MCF 10A (cell line): ENCODE measurements at regions not wholly inside any gene's neighbourhood (a gene's known extent, or its start where the extent isn't known, plus 50 kb on each side); places are given as distances from the start of the nearest gene placed in this dataset.

ENCODE experiments used
- BruUV-seq: library from RNA; stranded (reverse); fragments of 400-500 nt; replicated peaks from 2 replicates; lab custom pipeline; 2021; lab: Mats Ljungman, UMichigan
- CTCF ChIA-PET: fragments of 300-600 bp; sonication (Branson Sonifier 250); formaldehyde crosslinking; extraction: SDS; loops from one replicate; lab custom pipeline; 2021; ENCODE audit warnings: antibody characterized with exemption, inconsistent platforms; lab: Yijun Ruan, JAX
- POLR2A ChIA-PET: fragments of 300-600, 350-650 bp; sonication (Branson Sonifier 250); formaldehyde crosslinking; extraction: SDS; loops from one replicate; lab custom pipeline; 2020; ENCODE audit warnings: antibody characterized with exemption, inconsistent platforms; lab: Yijun Ruan, JAX
- DNase-seq: peaks from one replicate; pipeline ENCODE4 v3.0.0-alpha.2; 2018; ENCODE audit not compliant: unreplicated experiment
- H3K27ac Mint-ChIP-seq: one replicate; pipeline ENCODE4 v1.8.0; 2022; ENCODE audit warnings: mild to moderate bottlenecking, low read depth, mixed read lengths; ENCODE audit not compliant: unreplicated experiment
- H3K27me3 Mint-ChIP-seq: one replicate; pipeline ENCODE4 v1.8.0; 2022; ENCODE audit warnings: mixed read lengths; ENCODE audit not compliant: insufficient read depth, unreplicated experiment
- H3K36me3 Mint-ChIP-seq: one replicate; pipeline ENCODE4 v1.8.0; 2022; ENCODE audit warnings: mild to moderate bottlenecking, moderate library complexity, mixed read lengths; ENCODE audit not compliant: insufficient read depth, unreplicated experiment
- H3K4me1 Mint-ChIP-seq: one replicate; pipeline ENCODE4 v1.8.0; 2022; ENCODE audit warnings: mixed read lengths; ENCODE audit not compliant: insufficient read depth, unreplicated experiment
- H3K4me3 Mint-ChIP-seq: one replicate; pipeline ENCODE4 v1.8.0; 2022; ENCODE audit warnings: mild to moderate bottlenecking, moderate library complexity, mixed read lengths; ENCODE audit not compliant: unreplicated experiment
- H3K9me3 Mint-ChIP-seq: one replicate; pipeline ENCODE4 v1.8.0; 2022; ENCODE audit warnings: mixed read lengths; ENCODE audit not compliant: unreplicated experiment
- intact Hi-C: fragments of 100-400 bp; cut with micrococcal nuclease; formaldehyde crosslinking; loops from 2 replicates; pipeline ENCODE4 v1.14.1; 2022
- TF ChIP-seq, protein P1 (sequence below): fragments of 200-600 bp; IDR thresholded peaks from one replicate; pipeline ENCODE4 v1.8.0; 2022; ENCODE audit warnings: antibody characterized with exemption, mild to moderate bottlenecking; ENCODE audit not compliant: unreplicated experiment

DNA sequence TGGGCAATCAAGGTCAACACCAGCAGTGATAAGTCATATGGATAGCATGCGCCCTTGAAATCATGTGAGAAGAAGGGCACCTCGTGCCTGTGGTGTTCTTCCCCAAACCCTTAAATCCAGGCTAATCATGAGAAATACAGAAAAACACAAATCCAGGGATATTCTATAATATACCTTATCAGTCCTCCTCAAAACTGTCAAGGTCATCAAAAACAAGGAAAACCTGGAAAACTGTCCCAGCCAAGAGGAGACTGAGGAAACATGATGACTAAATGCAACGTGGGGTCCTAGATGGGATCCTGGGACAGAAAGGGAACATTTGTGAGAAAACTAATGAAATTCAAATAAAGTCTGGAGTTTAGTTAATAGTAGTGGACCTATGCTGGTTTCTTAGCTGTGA lies 201.8 kb upstream of the FAM9B start:
- DNase-seq, result no peak
- Mint-ChIP-seq H3K27me3 (no peaks in the 10 kb centered on the region), H3K36me3 (no peaks in the 10 kb centered on the region), H3K4me1 (peaks cover 6% of the 10 kb centered on the region), H3K9me3 (no peaks in the 10 kb centered on the region), H3K4me3 (no peak overlapping the region), H3K27ac (no peak overlapping the region)
- no TSS peak for BruUV-seq
- intact Hi-C loops, result no loop called here
- ChIA-PET CTCF (no interaction called here), POLR2A (no interaction called here)
- TF ChIP-seq, protein P1, sequence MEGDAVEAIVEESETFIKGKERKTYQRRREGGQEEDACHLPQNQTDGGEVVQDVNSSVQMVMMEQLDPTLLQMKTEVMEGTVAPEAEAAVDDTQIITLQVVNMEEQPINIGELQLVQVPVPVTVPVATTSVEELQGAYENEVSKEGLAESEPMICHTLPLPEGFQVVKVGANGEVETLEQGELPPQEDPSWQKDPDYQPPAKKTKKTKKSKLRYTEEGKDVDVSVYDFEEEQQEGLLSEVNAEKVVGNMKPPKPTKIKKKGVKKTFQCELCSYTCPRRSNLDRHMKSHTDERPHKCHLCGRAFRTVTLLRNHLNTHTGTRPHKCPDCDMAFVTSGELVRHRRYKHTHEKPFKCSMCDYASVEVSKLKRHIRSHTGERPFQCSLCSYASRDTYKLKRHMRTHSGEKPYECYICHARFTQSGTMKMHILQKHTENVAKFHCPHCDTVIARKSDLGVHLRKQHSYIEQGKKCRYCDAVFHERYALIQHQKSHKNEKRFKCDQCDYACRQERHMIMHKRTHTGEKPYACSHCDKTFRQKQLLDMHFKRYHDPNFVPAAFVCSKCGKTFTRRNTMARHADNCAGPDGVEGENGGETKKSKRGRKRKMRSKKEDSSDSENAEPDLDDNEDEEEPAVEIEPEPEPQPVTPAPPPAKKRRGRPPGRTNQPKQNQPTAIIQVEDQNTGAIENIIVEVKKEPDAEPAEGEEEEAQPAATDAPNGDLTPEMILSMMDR, result no peak

DNA sequence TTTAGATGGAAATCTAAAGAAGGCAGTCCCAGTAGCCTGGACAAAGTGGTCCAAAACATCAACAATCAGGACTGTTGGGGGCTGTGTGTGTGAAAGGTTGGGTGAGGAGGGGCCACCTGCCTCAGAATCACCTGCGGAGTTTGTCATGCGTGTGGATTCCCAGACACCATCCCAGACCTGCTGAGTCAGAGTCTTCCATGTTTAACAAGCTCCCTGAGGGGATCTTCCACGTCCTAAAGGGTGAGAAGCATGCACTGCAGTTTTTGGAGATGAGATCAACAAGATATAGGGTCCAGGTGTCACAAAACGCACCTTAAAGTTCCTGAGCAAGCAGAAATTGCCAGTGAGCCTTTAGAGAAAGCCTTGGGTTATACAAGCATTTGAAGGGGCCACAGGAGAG lies 207.0 kb upstream of the FAM9B start:
- Mint-ChIP-seq H3K9me3 (no peaks in the 10 kb centered on the region), H3K36me3 (no peaks in the 10 kb centered on the region), H3K4me3 (no peak overlapping the region), H3K4me1 (no peaks in the 10 kb centered on the region), H3K27me3 (no peaks in the 10 kb centered on the region), H3K27ac (no peak overlapping the region)
- DNase-seq, result no peak
- intact Hi-C loops, result no loop called here
- ChIA-PET CTCF (interaction anchor here (1.0 kb wide), 1 partner anchor 329 kb away, joined by 4 read pairs; no protein-coding TSS in a partner anchor), POLR2A (no interaction called here)
- TF ChIP-seq, protein P1, result no peak
- BruUV-seq, result no TSS peak

DNA sequence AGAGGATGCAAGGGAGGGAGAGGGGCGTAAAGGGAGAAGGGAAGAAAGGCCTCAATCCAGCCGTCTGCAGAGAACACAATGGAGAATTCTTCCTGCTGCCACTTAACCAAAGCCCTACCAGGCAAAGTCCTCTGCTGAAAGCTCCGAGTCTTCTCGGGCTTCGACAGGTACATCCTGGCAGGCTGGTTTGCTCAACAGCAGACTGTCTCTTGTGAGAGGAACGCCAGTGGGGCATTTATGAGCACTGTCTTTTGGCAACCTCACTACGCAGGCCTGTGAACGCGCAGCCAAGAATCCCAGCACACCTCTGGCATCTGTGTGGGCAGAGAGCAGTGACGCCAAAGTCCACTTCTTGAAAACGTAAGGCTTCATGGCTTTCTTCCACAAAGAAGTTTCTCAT lies 207.5 kb upstream of the FAM9B start:
- H3K4me1 Mint-ChIP-seq, result no peaks in the 10 kb centered on the region

DNA sequence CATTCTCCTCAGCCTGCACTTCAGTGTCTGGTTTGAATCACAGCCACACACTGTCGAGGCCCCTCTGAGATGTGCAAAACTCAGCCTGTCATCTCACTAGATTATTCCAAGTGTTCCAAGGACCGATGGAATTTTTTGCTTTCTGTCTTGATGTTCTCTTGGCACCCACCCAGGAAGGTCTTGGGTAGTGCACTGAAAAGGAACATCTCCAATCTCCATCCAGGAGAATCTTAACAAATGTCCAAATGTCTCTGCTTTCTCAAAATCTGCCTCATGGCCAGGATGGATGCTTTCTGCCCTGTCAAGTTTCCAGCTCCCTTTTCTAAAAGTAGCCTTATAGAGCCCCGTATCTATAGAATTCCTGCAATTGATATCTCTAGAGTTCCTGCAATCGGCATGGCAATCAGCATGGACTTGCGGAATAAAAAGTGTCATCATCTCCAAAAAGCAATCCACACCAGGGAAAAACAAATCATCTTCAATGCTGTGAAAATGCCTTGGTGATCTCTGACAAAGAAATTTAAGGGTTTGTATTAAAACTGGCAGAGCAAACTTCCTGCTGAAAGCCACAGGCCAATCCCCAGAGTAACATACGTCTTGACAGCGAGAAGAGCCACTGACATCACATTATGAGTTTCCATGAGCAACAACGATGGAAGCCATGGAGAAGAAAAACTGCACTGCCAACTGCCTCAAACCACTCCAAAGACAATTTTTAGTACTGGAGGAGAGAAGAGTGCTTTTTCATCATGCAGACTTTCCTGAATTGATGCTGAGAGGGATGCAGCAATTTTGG lies 215.3 kb upstream of the FAM9B start:
- TF ChIP-seq, protein P1, result no peak
- intact Hi-C loops, result no loop called here
- DNase-seq, result peak; percentile 5
- H3K27me3 Mint-ChIP-seq, result no peaks in the 10 kb centered on the region
- H3K4me1 Mint-ChIP-seq, result peaks cover 5% of the 10 kb centered on the region
- CTCF ChIA-PET, result interaction anchor here (0.6 kb wide), 1 partner anchor 61 kb away, joined by 3 read pairs; no protein-coding TSS in a partner anchor
- H3K4me3 Mint-ChIP-seq, result no peak overlapping the region
- no peak overlapping the region for H3K27ac Mint-ChIP-seq
- POLR2A ChIA-PET, result no interaction called here
- H3K9me3 Mint-ChIP-seq, result peaks cover 6% of the 10 kb centered on the region
- no peaks in the 10 kb centered on the region for H3K36me3 Mint-ChIP-seq
- no TSS peak for BruUV-seq

More for the DNA sequence above, 207.5 kb upstream of the FAM9B start:
- CTCF ChIA-PET, result no interaction called here
- Mint-ChIP-seq H3K9me3 (no peaks in the 10 kb centered on the region), H3K4me3 (no peak overlapping the region), H3K27me3 (no peaks in the 10 kb centered on the region), H3K27ac (no peak overlapping the region), H3K36me3 (no peaks in the 10 kb centered on the region)
- POLR2A ChIA-PET, result no interaction called here
- DNase-seq, result no peak
- no TSS peak for BruUV-seq
- intact Hi-C loops, result no loop called here
- TF ChIP-seq, protein P1, result no peak
